PFSK-1 (cell line): ENCODE measurements at regions not wholly inside any gene's neighbourhood (a gene's known extent, or its start where the extent isn't known, plus 50 kb on each side); places are given as distances from the start of the nearest gene placed in this dataset.
A peak's percentile ranks its signal among the peaks of the same experiment; 100 is the strongest.

Source experiments
- FOXP2 ChIP-seq: optimal IDR thresholded peaks from 2 replicates; pipeline ENCODE3; 2011; ENCODE audit warnings: borderline replicate concordance, control low read depth, inconsistent platforms; ENCODE audit not compliant: insufficient read depth; ENCODE audit errors: extremely low read length, extremely low read depth
- POLR2AphosphoS5 ChIP-seq: IDR thresholded peaks from 2 replicates; pipeline ENCODE4 v1.6.1; 2012; ENCODE audit warnings: low read depth, mild to moderate bottlenecking, control low read depth, low read length, moderate library complexity
- REST ChIP-seq, 2 experiments: IDR thresholded peaks; 2 replicates each; pipeline versions ENCODE4 v1.6.1 to v1.8.0; 2011 to 2012; ENCODE audit warnings: low read depth in 2 of 2, low read length in 2 of 2, control low read depth in 1 of 2, inconsistent platforms in 1 of 2, mild to moderate bottlenecking in 1 of 2, moderate library complexity in 1 of 2; ENCODE audit not compliant: insufficient read depth in 1 of 2
- SIN3A ChIP-seq: IDR thresholded peaks from 2 replicates; pipeline ENCODE4 v1.6.1; 2012; ENCODE audit warnings: mild to moderate bottlenecking, low read length, moderate library complexity, borderline replicate concordance; ENCODE audit not compliant: insufficient read depth
- TAF1 ChIP-seq: IDR thresholded peaks from 2 replicates; pipeline ENCODE4 v1.6.1; 2012; ENCODE audit warnings: low read length, control low read depth, borderline replicate concordance; ENCODE audit not compliant: insufficient read depth

GRCh38 chr2:184402381-184402780 lies 195.9 kb upstream of the ZNF804A start:
- TF ChIP-seq FOXP2: no peak
- peak; percentile 69 to 89 for TF ChIP-seq REST (IDR thresholded peaks at IDR 0.05; ENCODE audit: insufficient read depth in 1 of 2, low read depth in 2 of 2, low read length in 2 of 2)
- TF ChIP-seq TAF1: no peak
- TF ChIP-seq SIN3A: no peak
- no peak for TF ChIP-seq POLR2AphosphoS5

- TF ChIP-seq FOXP2 (no peak), POLR2AphosphoS5 (no peak), TAF1 (no peak), SIN3A (no peak), REST (IDR thresholded peaks at IDR 0.05; ENCODE audit: insufficient read depth in 1 of 2, low read depth in 2 of 2, low read length in 2 of 2) (no peak)
These were observed 188.2 kb upstream of the ZNF804A start for GRCh38 chr2:184410160-184410559.

GRCh38 chr2:184413221-184413620 lies 185.1 kb upstream of the ZNF804A start:
- TF ChIP-seq POLR2AphosphoS5 (no peak), SIN3A (no peak), FOXP2 (no peak), REST (IDR thresholded peaks at IDR 0.05; ENCODE audit: insufficient read depth in 1 of 2, low read depth in 2 of 2, low read length in 2 of 2) (no peak), TAF1 (no peak)

GRCh38 chr2:184413671-184414229 lies 184.6 kb upstream of the ZNF804A start:
- no peak for TF ChIP-seq TAF1
- no peak for TF ChIP-seq FOXP2
- TF ChIP-seq SIN3A: no peak
- no peak for TF ChIP-seq REST (IDR thresholded peaks at IDR 0.05; ENCODE audit: insufficient read depth in 1 of 2, low read depth in 2 of 2, low read length in 2 of 2)
- TF ChIP-seq POLR2AphosphoS5: no peak

GRCh38 chr2:184416146-184416913 lies 182.0 kb upstream of the ZNF804A start:
- TF ChIP-seq SIN3A (no peak), REST (IDR thresholded peaks at IDR 0.05; ENCODE audit: insufficient read depth in 1 of 2, low read depth in 2 of 2, low read length in 2 of 2) (no peak), POLR2AphosphoS5 (no peak), TAF1 (no peak), FOXP2 (no peak)
